DND-41 (cell line): ENCODE measurements at regions not wholly inside any gene's neighbourhood (a gene's known extent, or its start where the extent isn't known, plus 50 kb on each side); places are given as distances from the start of the nearest gene placed in this dataset.

Experiments used
- ATAC-seq: fragments of 200-7000 bp; cut with Tn5 transposase; 3 replicates; pipeline ENCODE4 v1.9.1; 2021; ENCODE audit warnings: low read depth; ENCODE audit not compliant: insufficient read depth
- DNase-seq: peaks from one replicate; pipeline ENCODE4 v3.0.0-alpha.2; 2020
- H2AFZ ChIP-seq: 2 replicates; pipeline ENCODE4 v1.6.0; 2012; ENCODE audit warnings: low read depth, low read length
- H3K27ac ChIP-seq: 2 replicates; pipeline ENCODE4 v1.5.1; 2012; ENCODE audit warnings: low read length, inconsistent platforms
- H3K27me3 ChIP-seq: fragments of 200-600 bp; sonication (generic); 2 replicates; pipeline ENCODE4 v1.6.0; 2012; ENCODE audit warnings: low read length, mild to moderate bottlenecking, inconsistent platforms; ENCODE audit not compliant: insufficient read depth, poor library complexity
- H3K36me3 ChIP-seq: 2 replicates; pipeline ENCODE4 v1.5.1; 2012; ENCODE audit warnings: low read length, inconsistent platforms; ENCODE audit not compliant: insufficient read depth
- H3K4me1 ChIP-seq: 2 replicates; pipeline ENCODE4 v1.5.1; 2012; ENCODE audit warnings: mild to moderate bottlenecking, low read length; ENCODE audit not compliant: insufficient read depth
- H3K4me2 ChIP-seq: 2 replicates; pipeline ENCODE4 v1.6.0; 2012; ENCODE audit warnings: mild to moderate bottlenecking, moderate library complexity, low read length, inconsistent platforms; ENCODE audit not compliant: insufficient read depth
- H3K4me3 ChIP-seq, 2 experiments: fragments of 200-600 bp in 1 of 2; shearing (Covaris generic) in 1 of 2; 2 replicates each; pipeline ENCODE4 v1.5.1; 2012 to 2016; ENCODE audit warnings: inconsistent platforms in 2 of 2, low read length in 2 of 2, mild to moderate bottlenecking in 2 of 2, low read depth in 1 of 2, moderate library complexity in 1 of 2
- H3K79me2 ChIP-seq: 2 replicates; pipeline ENCODE4 v1.6.0; 2012; ENCODE audit warnings: low read length, inconsistent platforms; ENCODE audit not compliant: insufficient read depth
- H3K9ac ChIP-seq: 2 replicates; pipeline ENCODE4 v1.6.0; 2012; ENCODE audit warnings: low read depth, mild to moderate bottlenecking, inconsistent platforms, low read length, moderate library complexity
- H3K9me3 ChIP-seq: 2 replicates; pipeline ENCODE4 v1.5.1; 2012; ENCODE audit warnings: low read length, moderate library complexity, mild to moderate bottlenecking, inconsistent platforms; ENCODE audit not compliant: insufficient read depth, severe bottlenecking
- H4K20me1 ChIP-seq: 2 replicates; pipeline ENCODE4 v1.6.0; 2012; ENCODE audit warnings: low read length; ENCODE audit not compliant: insufficient read depth
- EZH2 ChIP-seq: IDR thresholded peaks from 3 replicates; pipeline ENCODE4 v1.6.1; 2012; ENCODE audit warnings: borderline replicate concordance, low read depth, mild to moderate bottlenecking, moderate library complexity, low read length, inconsistent platforms; ENCODE audit not compliant: severe bottlenecking
- TF ChIP-seq, protein P1 (sequence below): IDR thresholded peaks from 2 replicates; pipeline ENCODE4 v1.5.1; 2012; ENCODE audit warnings: borderline replicate concordance, low read length, moderate library complexity, mild to moderate bottlenecking; ENCODE audit not compliant: poor library complexity, severe bottlenecking; ENCODE audit errors: extremely low read depth

DNA sequence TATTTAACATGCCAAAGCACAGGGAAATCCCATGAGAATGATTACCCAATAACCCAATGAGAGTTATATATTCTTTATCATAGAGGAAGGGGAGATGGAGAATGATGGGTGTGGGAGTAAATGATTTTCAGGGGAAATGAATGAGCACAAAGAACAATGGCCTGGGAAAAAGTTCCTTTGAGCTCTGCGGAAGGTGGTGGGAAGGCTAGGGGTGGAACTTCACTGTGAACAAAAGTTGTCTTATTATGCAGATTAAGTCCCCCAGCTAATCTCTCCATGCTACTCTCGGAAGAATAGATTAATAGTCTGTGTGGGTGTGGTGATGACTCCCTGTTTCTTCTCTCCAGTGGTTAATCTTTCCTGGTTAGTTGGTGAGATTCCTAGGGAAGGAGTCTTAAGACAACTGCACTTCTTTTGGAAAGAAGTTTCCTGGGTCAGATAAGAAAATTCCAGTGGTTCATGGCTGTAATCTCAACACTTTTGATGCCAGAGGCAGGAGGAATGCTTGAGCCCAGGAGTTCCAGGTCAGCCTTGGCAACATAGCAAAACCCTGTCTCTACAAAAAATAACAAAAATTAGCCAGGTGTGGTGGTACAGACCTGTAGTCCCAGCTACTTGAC, 71.6 kb downstream of the DNTTIP2 start:
- ATAC-seq (no peak), DNase-seq (no peak)
- H2AFZ ChIP-seq, result no peak overlapping the region
- peaks cover 7% of the 10 kb centered on the region for H3K9me3 ChIP-seq
- H3K4me3 ChIP-seq, result no peak overlapping the region
- H3K36me3 ChIP-seq, result no peaks in the 10 kb centered on the region
- no peak for TF ChIP-seq EZH2
- TF ChIP-seq, protein P1, sequence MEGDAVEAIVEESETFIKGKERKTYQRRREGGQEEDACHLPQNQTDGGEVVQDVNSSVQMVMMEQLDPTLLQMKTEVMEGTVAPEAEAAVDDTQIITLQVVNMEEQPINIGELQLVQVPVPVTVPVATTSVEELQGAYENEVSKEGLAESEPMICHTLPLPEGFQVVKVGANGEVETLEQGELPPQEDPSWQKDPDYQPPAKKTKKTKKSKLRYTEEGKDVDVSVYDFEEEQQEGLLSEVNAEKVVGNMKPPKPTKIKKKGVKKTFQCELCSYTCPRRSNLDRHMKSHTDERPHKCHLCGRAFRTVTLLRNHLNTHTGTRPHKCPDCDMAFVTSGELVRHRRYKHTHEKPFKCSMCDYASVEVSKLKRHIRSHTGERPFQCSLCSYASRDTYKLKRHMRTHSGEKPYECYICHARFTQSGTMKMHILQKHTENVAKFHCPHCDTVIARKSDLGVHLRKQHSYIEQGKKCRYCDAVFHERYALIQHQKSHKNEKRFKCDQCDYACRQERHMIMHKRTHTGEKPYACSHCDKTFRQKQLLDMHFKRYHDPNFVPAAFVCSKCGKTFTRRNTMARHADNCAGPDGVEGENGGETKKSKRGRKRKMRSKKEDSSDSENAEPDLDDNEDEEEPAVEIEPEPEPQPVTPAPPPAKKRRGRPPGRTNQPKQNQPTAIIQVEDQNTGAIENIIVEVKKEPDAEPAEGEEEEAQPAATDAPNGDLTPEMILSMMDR, result no peak
- H3K79me2 ChIP-seq, result no peaks in the 10 kb centered on the region
- H3K9ac ChIP-seq, result no peak overlapping the region
- no peak overlapping the region for H3K4me2 ChIP-seq
- no peaks in the 10 kb centered on the region for H3K27me3 ChIP-seq
- no peak overlapping the region for H3K27ac ChIP-seq
- H4K20me1 ChIP-seq, result no peaks in the 10 kb centered on the region
- H3K4me1 ChIP-seq, result no peaks in the 10 kb centered on the region

DNA sequence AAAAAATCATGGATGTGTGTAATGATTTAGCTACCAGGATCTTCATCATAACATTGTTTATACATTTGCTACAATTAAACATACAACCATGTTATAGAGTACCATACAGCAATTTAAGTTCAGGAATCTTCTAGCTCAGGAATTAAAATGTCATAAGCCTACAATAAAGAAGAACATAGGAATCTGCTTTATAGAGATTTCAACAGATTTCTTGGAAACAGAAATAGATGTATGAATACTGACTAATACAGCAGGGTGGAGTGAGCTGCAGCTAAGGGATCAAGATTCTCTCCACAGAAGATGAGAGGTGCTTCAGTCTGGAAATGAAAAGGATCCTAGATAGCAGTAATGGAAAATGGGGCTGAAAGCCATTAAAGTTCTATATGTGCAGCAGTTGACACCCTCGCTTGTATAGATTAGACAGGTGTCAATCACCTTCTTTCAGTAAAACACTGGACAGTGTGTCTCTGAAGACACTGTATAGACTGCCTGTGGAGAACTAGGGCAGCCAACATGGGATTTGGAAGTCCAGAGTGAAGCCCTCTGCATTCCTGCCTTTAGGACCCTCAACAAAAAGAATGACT, 73.9 kb downstream of the DNTTIP2 start:
- no peaks in the 10 kb centered on the region for H3K36me3 ChIP-seq
- no peaks in the 10 kb centered on the region for H3K27me3 ChIP-seq
- no peak for DNase-seq
- no peak overlapping the region for H2AFZ ChIP-seq
- no peaks in the 10 kb centered on the region for H4K20me1 ChIP-seq
- no peak overlapping the region for H3K4me3 ChIP-seq
- H3K4me1 ChIP-seq, result no peaks in the 10 kb centered on the region
- TF ChIP-seq, protein P1, result no peak
- no peak for TF ChIP-seq EZH2
- peaks cover 7% of the 10 kb centered on the region for H3K9me3 ChIP-seq
- no peak overlapping the region for H3K4me2 ChIP-seq
- H3K9ac ChIP-seq, result no peak overlapping the region
- no peak overlapping the region for H3K27ac ChIP-seq
- H3K79me2 ChIP-seq, result no peaks in the 10 kb centered on the region
- no peak for ATAC-seq

DNA sequence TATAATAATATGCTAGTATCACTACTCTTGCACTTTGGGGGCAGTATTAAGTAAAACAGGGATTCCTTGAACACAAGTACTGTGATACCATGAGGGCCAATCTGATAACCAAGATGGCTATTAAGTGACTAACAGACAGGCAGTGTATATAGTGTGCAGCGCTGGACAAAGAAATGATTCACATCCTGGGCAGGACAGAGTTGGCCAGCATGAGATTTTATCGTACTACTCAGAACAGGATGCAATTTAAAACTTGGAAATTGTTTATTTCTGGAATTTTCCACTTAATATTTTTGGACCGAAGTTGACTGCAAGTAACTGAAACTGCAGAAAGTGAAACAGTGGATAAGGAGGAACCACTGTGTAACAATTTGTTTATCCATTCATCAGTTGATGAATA, 74.6 kb downstream of the DNTTIP2 start:
- Histone ChIP-seq H4K20me1 (no peaks in the 10 kb centered on the region), H3K4me2 (no peak overlapping the region), H3K9me3 (peaks cover 7% of the 10 kb centered on the region), H3K4me3 (no peak overlapping the region), H3K9ac (no peak overlapping the region), H3K4me1 (no peaks in the 10 kb centered on the region), H3K27ac (no peak overlapping the region), H3K36me3 (no peaks in the 10 kb centered on the region), H2AFZ (no peak overlapping the region), H3K79me2 (no peaks in the 10 kb centered on the region), H3K27me3 (no peaks in the 10 kb centered on the region)
- DNase-seq, result no peak
- TF ChIP-seq, protein P1, result no peak
- TF ChIP-seq EZH2, result no peak
- ATAC-seq, result no peak
